IMR-90 (cell line): ENCODE measurements at regions not wholly inside any gene's neighbourhood (a gene's known extent, or its start where the extent isn't known, plus 50 kb on each side); places are given as distances from the start of the nearest gene placed in this dataset.

ENCODE experiments used
- CHD1 ChIP-seq: IDR thresholded peaks from 2 replicates; pipeline ENCODE4 v1.6.1; 2012; ENCODE audit warnings: low read depth, low read length, improper control_type of control experiment
- CTCF ChIP-seq: conservative IDR thresholded peaks from 2 replicates; pipeline ENCODE4 v1.5.1; 2012; ENCODE audit warnings: mild to moderate bottlenecking, low read depth, low read length, improper control_type of control experiment
- NFE2L2 ChIP-seq: fragments of 150-350 bp; IDR thresholded peaks from 2 replicates; pipeline ENCODE4 v1.6.1; 2016; ENCODE audit warnings: low read depth, mild to moderate bottlenecking, low read length
- POLR2A ChIP-seq: IDR thresholded peaks from 2 replicates; pipeline ENCODE4 v1.6.1; 2012; ENCODE audit warnings: mild to moderate bottlenecking, low read depth, low read length
- RAD21 ChIP-seq: IDR thresholded peaks from 2 replicates; pipeline ENCODE4 v1.6.1; 2012; ENCODE audit warnings: low read length, improper control_type of control experiment
- RFX5 ChIP-seq: IDR thresholded peaks from 2 replicates; pipeline ENCODE4 v1.8.0; 2012; ENCODE audit warnings: low read depth, mild to moderate bottlenecking, low read length, moderate library complexity
- SMC3 ChIP-seq: fragments of 150-350 bp; IDR thresholded peaks from 2 replicates; pipeline ENCODE4 v1.6.1; 2016; ENCODE audit warnings: low read depth, mild to moderate bottlenecking, antibody characterized with exemption, low read length, moderate library complexity

GRCh38 chr15:95715116-95715903 is 615.2 kb upstream of the NR2F2 start:
- TF ChIP-seq POLR2A = no peak
- no peak for TF ChIP-seq RFX5
- TF ChIP-seq NFE2L2 = no peak
- TF ChIP-seq CTCF = no peak
- TF ChIP-seq CHD1 = no peak
- no peak for TF ChIP-seq RAD21
- no peak for TF ChIP-seq SMC3
